HG03378 (cell line): ENCODE measurements at regions not wholly inside any gene's neighbourhood (a gene's known extent, or its start where the extent isn't known, plus 50 kb on each side); places are given as distances from the start of the nearest gene placed in this dataset.
"Not testable (repeated sequence)": the region's sequence is repeated elsewhere in the genome, so short reads cannot be mapped to it uniquely, and the experiment has no call there.

Experiments used
- ATAC-seq: cut with Tn5 transposase; IDR thresholded peaks from one replicate; pipeline ENCODE4 v1.9.1; 2021; ENCODE audit warnings: mild to moderate bottlenecking, moderate library complexity; ENCODE audit not compliant: unreplicated experiment

GRCh38 chr1:182169203-182169602, 107.7 kb upstream of the ZNF648 start:
- no peak for ATAC-seq

GRCh38 chr1:182166750-182167149, 105.2 kb upstream of the ZNF648 start:
- no peak for ATAC-seq

GRCh38 chr1:182166321-182166720, 104.8 kb upstream of the ZNF648 start:
- no peak for ATAC-seq

- ATAC-seq: no peak
Measured at GRCh38 chr1:182164273-182164672, 102.8 kb upstream of the ZNF648 start.

GRCh38 chr1:182163821-182164223, 102.3 kb upstream of the ZNF648 start:
- no peak for ATAC-seq

GRCh38 chr1:182159443-182159842, 97.9 kb upstream of the ZNF648 start:
- no peak for ATAC-seq

GRCh38 chr1:182157187-182157586, 95.7 kb upstream of the ZNF648 start:
- ATAC-seq: no peak

- ATAC-seq: not testable (repeated sequence)
Measured at GRCh38 chr1:182154425-182154824, 92.9 kb upstream of the ZNF648 start.

- ATAC-seq: no peak
Measured at GRCh38 chr1:182149411-182149965, 88.0 kb upstream of the ZNF648 start.

GRCh38 chr1:182147951-182148350, 86.4 kb upstream of the ZNF648 start:
- ATAC-seq: no peak

GRCh38 chr1:182147136-182147820, 85.8 kb upstream of the ZNF648 start:
- peak; percentile 85 for ATAC-seq

GRCh38 chr1:182146286-182146685, 84.8 kb upstream of the ZNF648 start:
- no peak for ATAC-seq

GRCh38 chr1:182145441-182145840, 83.9 kb upstream of the ZNF648 start:
- no peak for ATAC-seq

GRCh38 chr1:182144646-182145030, 83.1 kb upstream of the ZNF648 start:
- no peak for ATAC-seq

GRCh38 chr1:182143825-182144645, 82.5 kb upstream of the ZNF648 start:
- no peak for ATAC-seq

- no peak for ATAC-seq
Measured at GRCh38 chr1:182143154-182143657, 81.7 kb upstream of the ZNF648 start.

GRCh38 chr1:182142621-182143020, 81.1 kb upstream of the ZNF648 start:
- ATAC-seq: no peak

- ATAC-seq: no peak
Measured at GRCh38 chr1:182141040-182141439, 79.5 kb upstream of the ZNF648 start.

GRCh38 chr1:182139496-182139895, 78.0 kb upstream of the ZNF648 start:
- no peak for ATAC-seq

GRCh38 chr1:182137546-182137945, 76.0 kb upstream of the ZNF648 start:
- no peak for ATAC-seq

- ATAC-seq: no peak
Measured at GRCh38 chr1:182135946-182136345, 74.4 kb upstream of the ZNF648 start.

- ATAC-seq: no peak
Measured at GRCh38 chr1:182134257-182134656, 72.7 kb upstream of the ZNF648 start.
